ENCODE measurements at regions not wholly inside any gene's neighbourhood (a gene's known extent, or its start where the extent isn't known, plus 50 kb on each side); places are given as distances from the start of the nearest gene placed in this dataset.

GRCh38 chr3:144692488-144692887, 720.9 kb downstream of the DIPK2A start:
- TF ChIP-seq, protein P1, sequence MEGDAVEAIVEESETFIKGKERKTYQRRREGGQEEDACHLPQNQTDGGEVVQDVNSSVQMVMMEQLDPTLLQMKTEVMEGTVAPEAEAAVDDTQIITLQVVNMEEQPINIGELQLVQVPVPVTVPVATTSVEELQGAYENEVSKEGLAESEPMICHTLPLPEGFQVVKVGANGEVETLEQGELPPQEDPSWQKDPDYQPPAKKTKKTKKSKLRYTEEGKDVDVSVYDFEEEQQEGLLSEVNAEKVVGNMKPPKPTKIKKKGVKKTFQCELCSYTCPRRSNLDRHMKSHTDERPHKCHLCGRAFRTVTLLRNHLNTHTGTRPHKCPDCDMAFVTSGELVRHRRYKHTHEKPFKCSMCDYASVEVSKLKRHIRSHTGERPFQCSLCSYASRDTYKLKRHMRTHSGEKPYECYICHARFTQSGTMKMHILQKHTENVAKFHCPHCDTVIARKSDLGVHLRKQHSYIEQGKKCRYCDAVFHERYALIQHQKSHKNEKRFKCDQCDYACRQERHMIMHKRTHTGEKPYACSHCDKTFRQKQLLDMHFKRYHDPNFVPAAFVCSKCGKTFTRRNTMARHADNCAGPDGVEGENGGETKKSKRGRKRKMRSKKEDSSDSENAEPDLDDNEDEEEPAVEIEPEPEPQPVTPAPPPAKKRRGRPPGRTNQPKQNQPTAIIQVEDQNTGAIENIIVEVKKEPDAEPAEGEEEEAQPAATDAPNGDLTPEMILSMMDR (IDR thresholded peaks at IDR 0.05), result no peak
- TF ChIP-seq POLR2A (IDR thresholded peaks at IDR 0.05), result no peak

Data from breast epithelium (tissue), 3 donors.